HG03135 (cell line): ENCODE measurements at regions not wholly inside any gene's neighbourhood (a gene's known extent, or its start where the extent isn't known, plus 50 kb on each side); places are given as distances from the start of the nearest gene placed in this dataset.

Experiments used
- ATAC-seq: cut with Tn5 transposase; IDR thresholded peaks from one replicate; pipeline ENCODE4 v1.9.1; 2021; ENCODE audit warnings: mild to moderate bottlenecking, moderate library complexity; ENCODE audit not compliant: unreplicated experiment

GRCh38 chr17:79427621-79428539 is 183.0 kb downstream of the RBFOX3 start:
- no peak for ATAC-seq

- no peak for ATAC-seq
Observed at GRCh38 chr17:79425686-79426085, 185.2 kb downstream of the RBFOX3 start.

- ATAC-seq = no peak
Observed at GRCh38 chr17:79424471-79425185, 186.2 kb downstream of the RBFOX3 start.

GRCh38 chr17:79423811-79424465 is 186.9 kb downstream of the RBFOX3 start:
- no peak for ATAC-seq

- no peak for ATAC-seq
Observed at GRCh38 chr17:79422236-79422635, 188.6 kb downstream of the RBFOX3 start.

GRCh38 chr17:79420318-79421243 is 190.3 kb downstream of the RBFOX3 start:
- no peak for ATAC-seq

GRCh38 chr17:79417476-79417988 is 193.3 kb downstream of the RBFOX3 start:
- ATAC-seq = no peak

- ATAC-seq = no peak
Observed at GRCh38 chr17:79415909-79416308, 194.9 kb downstream of the RBFOX3 start.

GRCh38 chr17:79415365-79415764 is 195.5 kb downstream of the RBFOX3 start:
- ATAC-seq = no peak

GRCh38 chr17:79414793-79415211 is 196.0 kb downstream of the RBFOX3 start:
- no peak for ATAC-seq

GRCh38 chr17:79414063-79414792 is 196.6 kb downstream of the RBFOX3 start:
- no peak for ATAC-seq

- ATAC-seq = no peak
Observed at GRCh38 chr17:79413611-79414010, 197.2 kb downstream of the RBFOX3 start.

GRCh38 chr17:79412886-79413390 is 197.9 kb downstream of the RBFOX3 start:
- no peak for ATAC-seq

GRCh38 chr17:79412110-79412509 is 198.7 kb downstream of the RBFOX3 start:
- ATAC-seq = no peak

GRCh38 chr17:79411419-79411818 is 199.4 kb downstream of the RBFOX3 start:
- no peak for ATAC-seq

- ATAC-seq = no peak
Observed at GRCh38 chr17:79410681-79411080, 200.2 kb downstream of the RBFOX3 start.

- no peak for ATAC-seq
Observed at GRCh38 chr17:79408251-79408650, 202.6 kb downstream of the RBFOX3 start.

GRCh38 chr17:79407385-79407784 is 203.5 kb downstream of the RBFOX3 start:
- ATAC-seq = no peak

GRCh38 chr17:79406316-79406715 is 204.5 kb downstream of the RBFOX3 start:
- ATAC-seq = no peak
